ENCODE measurements at regions not wholly inside any gene's neighbourhood (a gene's known extent, or its start where the extent isn't known, plus 50 kb on each side); places are given as distances from the start of the nearest gene placed in this dataset.
A peak's percentile ranks its signal among the peaks of the same experiment; 100 is the strongest.

GRCh38 chrX:20545538-20545937 is 278.8 kb upstream of the RPS6KA3 start:
- intact Hi-C loops (cut with DNase I), result no loop called here
- ATAC-seq (no peak), DNase-seq (ENCODE audit: low spot score) (no peak)

DNA sequence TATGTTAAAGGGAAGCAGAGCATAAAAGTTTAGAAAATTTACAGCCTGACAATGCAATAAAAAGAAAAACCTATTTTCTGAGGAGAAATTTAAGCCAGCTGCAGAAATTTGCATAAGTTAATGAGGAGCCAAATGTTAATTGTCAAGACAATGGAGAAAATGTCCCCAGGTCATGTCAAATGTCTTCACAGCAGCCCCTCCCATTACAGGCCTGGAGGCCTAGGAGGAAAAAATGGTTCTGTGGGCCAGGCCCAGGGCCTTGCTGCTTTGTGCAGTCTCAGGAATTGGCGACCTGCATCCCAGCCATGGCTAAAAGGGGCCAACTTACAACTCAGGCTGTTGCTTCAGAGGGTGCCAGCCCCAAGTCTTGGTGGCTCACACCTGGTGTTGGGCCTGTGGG is 275.4 kb upstream of the RPS6KA3 start:
- ATAC-seq (no peak), DNase-seq (ENCODE audit: low spot score) (no peak)
- intact Hi-C loops (cut with DNase I), result no loop called here

GRCh38 chrX:20538974-20539373 is 272.3 kb upstream of the RPS6KA3 start:
- ATAC-seq (no peak), DNase-seq (ENCODE audit: low spot score) (no peak)
- intact Hi-C loops (cut with DNase I), result no loop called here

DNA sequence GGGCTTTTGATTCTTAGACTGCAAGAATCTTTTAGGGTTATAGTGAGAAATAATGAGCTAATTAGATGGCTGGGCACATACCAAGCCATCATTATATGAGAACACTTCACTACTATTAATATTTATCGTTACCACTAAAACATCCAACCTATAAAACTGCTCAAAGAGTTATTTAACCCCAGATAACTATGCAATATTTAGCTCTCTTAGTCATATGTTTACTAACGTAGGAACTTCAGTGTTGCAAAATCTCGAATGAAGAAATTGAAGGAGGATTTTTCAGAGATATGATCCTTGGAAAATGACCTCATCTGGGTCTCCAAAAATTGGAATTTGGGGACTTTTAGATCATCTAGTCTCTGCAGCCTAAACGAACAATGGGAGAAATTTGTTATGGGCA is 265.0 kb upstream of the RPS6KA3 start:
- ATAC-seq (no peak), DNase-seq (ENCODE audit: low spot score) (no peak)
- intact Hi-C loops (cut with DNase I), result loop anchor here (5.0 kb wide), 1 partner anchor 1291 kb away; no protein-coding TSS in a partner anchor

DNA sequence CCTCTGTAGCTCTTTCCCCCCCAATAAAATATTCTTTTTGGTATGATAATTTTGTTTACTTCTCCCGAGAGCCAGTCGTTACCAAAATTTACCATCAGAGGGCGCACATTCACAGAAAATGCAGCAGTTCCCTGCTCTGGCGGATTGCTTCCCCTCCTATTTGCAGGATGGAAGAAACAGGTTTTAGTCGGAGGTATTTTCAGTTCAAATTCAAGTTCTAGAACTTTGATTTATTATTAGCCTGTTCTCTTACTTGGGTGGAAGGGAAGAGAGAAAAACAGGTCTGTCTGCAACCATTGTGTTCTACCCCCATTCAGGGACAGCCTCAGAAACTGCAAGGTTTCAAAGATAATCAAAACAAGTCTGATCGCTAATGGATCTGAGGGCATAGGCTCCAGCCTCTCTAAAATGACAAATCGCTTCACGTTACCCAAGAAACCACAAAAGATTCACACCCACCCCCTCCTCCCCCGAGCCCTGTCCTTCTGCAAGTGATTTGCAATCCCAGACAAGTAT is 263.8 kb upstream of the RPS6KA3 start:
- intact Hi-C loops (cut with DNase I), result loop anchor here (5.0 kb wide), 1 partner anchor 1292 kb away; no protein-coding TSS in a partner anchor
- DNase-seq (ENCODE audit: low spot score), result peak; percentile 78

GRCh38 chrX:20529711-20530110 is 263.0 kb upstream of the RPS6KA3 start:
- intact Hi-C loops (cut with DNase I), result loop anchor here (5.0 kb wide), 1 partner anchor 1293 kb away; no protein-coding TSS in a partner anchor
- DNase-seq (ENCODE audit: low spot score) (no peak), ATAC-seq (no peak)

More for the DNA sequence above, 263.8 kb upstream of the RPS6KA3 start:
- peak; percentile 75 for ATAC-seq

GRCh38 chrX:20529301-20529700 is 262.6 kb upstream of the RPS6KA3 start:
- ATAC-seq, result no peak
- intact Hi-C loops (cut with DNase I), result no loop called here
- no peak for DNase-seq (ENCODE audit: low spot score)

GRCh38 chrX:20527558-20528011 is 260.9 kb upstream of the RPS6KA3 start:
- intact Hi-C loops (cut with DNase I), result no loop called here
- ATAC-seq, result peak; percentile 76

GRCh38 chrX:20527041-20527440 is 260.3 kb upstream of the RPS6KA3 start:
- intact Hi-C loops (cut with DNase I), result no loop called here
- DNase-seq (ENCODE audit: low spot score) (no peak), ATAC-seq (no peak)

More at GRCh38 chrX:20527558-20528011, 260.9 kb upstream of the RPS6KA3 start:
- DNase-seq (ENCODE audit: low spot score), result peak; percentile 63

DNA sequence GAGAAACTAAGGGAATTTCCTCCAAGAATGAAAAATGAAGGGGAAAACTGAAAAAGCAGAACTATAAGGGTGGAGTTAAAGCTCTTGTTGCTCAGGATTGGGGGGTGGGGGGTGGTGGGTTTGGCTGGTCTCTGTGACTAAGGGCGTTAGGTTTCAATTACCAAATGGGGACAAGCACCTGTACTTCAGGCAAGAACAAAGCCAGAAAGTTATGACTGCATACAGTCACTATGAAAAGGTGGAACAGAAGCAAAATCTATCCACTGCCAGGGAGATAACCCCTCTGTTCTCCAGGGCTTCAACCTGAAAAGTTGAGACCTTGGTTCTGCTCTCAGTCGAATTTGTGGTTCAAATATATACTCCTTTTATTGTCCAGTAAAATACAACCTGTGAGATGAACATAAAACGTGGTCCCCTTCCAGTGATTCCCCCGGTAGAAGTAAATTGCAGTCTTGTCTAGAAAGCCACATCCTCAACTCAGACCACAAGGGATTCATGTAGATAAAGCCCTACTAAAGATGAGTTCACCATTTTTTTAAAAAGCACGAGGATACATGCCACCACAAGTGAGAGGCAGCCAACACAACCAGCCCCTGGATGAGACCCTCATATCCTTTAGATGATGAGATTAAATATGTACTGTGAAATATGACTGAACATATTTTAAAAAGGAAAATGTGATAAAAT is 257.1 kb upstream of the RPS6KA3 start:
- ATAC-seq, result no peak
- intact Hi-C loops (cut with DNase I), result no loop called here

GRCh38 chrX:20522420-20522819 is 255.7 kb upstream of the RPS6KA3 start:
- intact Hi-C loops (cut with DNase I), result no loop called here
- no peak for ATAC-seq
- no peak for DNase-seq (ENCODE audit: low spot score)

More for the DNA sequence above, 257.1 kb upstream of the RPS6KA3 start:
- DNase-seq (ENCODE audit: low spot score), result no peak

DNA sequence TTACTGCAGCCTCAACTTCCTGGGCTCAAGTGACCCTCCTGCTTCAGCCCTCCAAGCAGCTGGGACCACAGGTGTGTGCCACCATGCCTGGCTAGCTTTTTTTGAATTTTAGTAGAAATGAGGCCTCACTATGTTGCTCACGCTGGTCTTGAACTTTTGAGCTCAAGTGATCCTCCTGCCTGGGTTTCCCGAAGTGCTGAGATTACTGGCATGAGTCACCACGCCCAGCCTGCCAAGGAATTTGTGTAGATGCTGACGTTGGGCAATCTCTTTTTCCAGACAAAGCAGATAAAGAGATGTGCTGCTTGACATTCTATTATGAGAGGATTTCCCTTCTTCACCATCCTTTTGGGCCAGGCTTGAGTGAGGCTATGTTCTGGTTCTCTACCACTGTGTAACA is 254.5 kb upstream of the RPS6KA3 start:
- DNase-seq (ENCODE audit: low spot score) (no peak), ATAC-seq (no peak)
- intact Hi-C loops (cut with DNase I), result no loop called here

GRCh38 chrX:20519826-20520225 is 253.1 kb upstream of the RPS6KA3 start:
- no peak for ATAC-seq
- DNase-seq (ENCODE audit: low spot score), result no peak
- intact Hi-C loops (cut with DNase I), result no loop called here

DNA sequence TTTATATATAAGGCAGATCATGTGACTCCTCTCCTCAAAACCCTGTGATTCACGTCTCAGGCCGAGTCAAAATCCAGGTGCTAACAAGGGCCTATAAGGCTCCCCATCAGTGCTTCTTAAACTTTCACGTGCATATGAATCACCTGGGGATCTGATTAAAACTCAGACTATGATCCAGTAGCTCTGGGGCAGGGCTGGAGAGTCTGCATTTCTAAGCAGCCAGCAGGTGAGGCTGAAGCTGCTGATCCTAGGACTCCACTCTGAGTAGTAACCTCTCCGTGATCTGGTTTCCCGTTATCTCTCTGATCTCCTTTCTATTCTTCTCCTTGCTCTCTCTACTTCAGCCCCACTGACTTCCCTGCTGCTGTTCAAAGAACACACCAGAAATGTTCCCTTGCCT is 252.4 kb upstream of the RPS6KA3 start:
- DNase-seq (ENCODE audit: low spot score) (no peak), ATAC-seq (no peak)
- intact Hi-C loops (cut with DNase I), result no loop called here

GRCh38 chrX:20517565-20517964 is 250.9 kb upstream of the RPS6KA3 start:
- intact Hi-C loops (cut with DNase I), result no loop called here
- DNase-seq (ENCODE audit: low spot score), result no peak
- ATAC-seq, result no peak

DNA sequence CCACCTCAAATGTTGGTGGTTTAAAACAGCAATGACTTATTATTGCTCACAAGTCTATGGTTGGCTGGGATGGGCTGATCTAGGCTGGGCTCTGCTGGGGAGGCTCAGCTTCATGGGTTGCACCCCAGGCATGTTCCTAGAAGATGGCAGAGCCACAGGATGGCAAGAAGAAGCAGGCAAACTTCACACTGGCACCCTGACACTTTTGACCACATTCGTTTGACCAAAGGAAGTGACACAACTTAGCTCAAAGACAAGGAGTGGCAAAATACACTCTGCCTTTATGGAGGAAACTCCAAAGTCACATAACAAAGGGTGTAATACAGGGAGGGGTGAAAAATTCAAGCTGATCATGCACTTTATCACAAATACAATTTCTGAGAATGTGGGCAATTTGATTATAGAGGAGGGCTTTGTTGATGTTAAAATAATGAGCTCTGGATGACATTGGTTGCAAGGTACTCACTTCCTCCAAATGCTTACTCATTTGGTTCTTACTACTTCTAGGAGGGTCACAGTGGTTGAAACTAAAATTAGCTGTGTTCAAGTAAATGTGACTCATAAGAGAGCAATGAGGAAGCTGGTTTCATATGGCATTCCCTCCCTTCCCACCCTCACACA is 249.2 kb upstream of the RPS6KA3 start:
- intact Hi-C loops (cut with DNase I), result no loop called here
- DNase-seq (ENCODE audit: low spot score) (no peak), ATAC-seq (no peak)

GRCh38 chrX:20514358-20514757 is 247.6 kb upstream of the RPS6KA3 start:
- intact Hi-C loops (cut with DNase I), result no loop called here
- DNase-seq (ENCODE audit: low spot score), result no peak
- no peak for ATAC-seq

GRCh38 chrX:20513185-20513584 is 246.5 kb upstream of the RPS6KA3 start:
- intact Hi-C loops (cut with DNase I), result no loop called here
- ATAC-seq (no peak), DNase-seq (ENCODE audit: low spot score) (no peak)

GRCh38 chrX:20511792-20512191 is 245.1 kb upstream of the RPS6KA3 start:
- DNase-seq (ENCODE audit: low spot score) (no peak), ATAC-seq (no peak)
- intact Hi-C loops (cut with DNase I), result no loop called here

GRCh38 chrX:20507901-20508620 is 241.4 kb upstream of the RPS6KA3 start:
- DNase-seq (ENCODE audit: low spot score) (no peak), ATAC-seq (no peak)
- intact Hi-C loops (cut with DNase I), result no loop called here
